ENCODE measurements at regions not wholly inside any gene's neighbourhood (a gene's known extent, or its start where the extent isn't known, plus 50 kb on each side); places are given as distances from the start of the nearest gene placed in this dataset.

DNA sequence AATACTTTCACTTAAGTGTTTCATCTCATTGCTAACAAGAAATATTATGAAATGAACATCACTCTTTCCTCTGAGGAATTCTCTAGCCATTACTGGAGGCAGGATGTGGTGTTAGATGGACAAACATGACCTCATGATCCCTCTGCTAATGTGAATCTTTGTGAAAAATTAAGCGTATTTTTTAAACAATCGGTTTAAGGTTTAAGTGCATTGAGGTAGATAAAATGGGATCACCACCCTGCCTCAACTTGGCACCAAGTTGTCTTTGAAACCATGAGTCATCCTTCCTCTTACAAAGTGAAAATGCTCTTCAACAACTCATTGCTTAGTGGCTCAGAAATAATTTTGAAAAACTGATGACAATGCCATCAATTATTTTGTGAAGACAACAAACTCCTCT lies 76.0 kb upstream of the DCBLD2 start:
- TF ChIP-seq EZH2 (IDR thresholded peaks at IDR 0.05; ENCODE audit: insufficient read depth, low read length): no peak
- TF ChIP-seq, protein P1, sequence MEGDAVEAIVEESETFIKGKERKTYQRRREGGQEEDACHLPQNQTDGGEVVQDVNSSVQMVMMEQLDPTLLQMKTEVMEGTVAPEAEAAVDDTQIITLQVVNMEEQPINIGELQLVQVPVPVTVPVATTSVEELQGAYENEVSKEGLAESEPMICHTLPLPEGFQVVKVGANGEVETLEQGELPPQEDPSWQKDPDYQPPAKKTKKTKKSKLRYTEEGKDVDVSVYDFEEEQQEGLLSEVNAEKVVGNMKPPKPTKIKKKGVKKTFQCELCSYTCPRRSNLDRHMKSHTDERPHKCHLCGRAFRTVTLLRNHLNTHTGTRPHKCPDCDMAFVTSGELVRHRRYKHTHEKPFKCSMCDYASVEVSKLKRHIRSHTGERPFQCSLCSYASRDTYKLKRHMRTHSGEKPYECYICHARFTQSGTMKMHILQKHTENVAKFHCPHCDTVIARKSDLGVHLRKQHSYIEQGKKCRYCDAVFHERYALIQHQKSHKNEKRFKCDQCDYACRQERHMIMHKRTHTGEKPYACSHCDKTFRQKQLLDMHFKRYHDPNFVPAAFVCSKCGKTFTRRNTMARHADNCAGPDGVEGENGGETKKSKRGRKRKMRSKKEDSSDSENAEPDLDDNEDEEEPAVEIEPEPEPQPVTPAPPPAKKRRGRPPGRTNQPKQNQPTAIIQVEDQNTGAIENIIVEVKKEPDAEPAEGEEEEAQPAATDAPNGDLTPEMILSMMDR (IDR thresholded peaks at IDR 0.05; ENCODE audit: insufficient read depth, low read depth, low read length): no peak
